ENCODE measurements at regions not wholly inside any gene's neighbourhood (a gene's known extent, or its start where the extent isn't known, plus 50 kb on each side); places are given as distances from the start of the nearest gene placed in this dataset.

DNA sequence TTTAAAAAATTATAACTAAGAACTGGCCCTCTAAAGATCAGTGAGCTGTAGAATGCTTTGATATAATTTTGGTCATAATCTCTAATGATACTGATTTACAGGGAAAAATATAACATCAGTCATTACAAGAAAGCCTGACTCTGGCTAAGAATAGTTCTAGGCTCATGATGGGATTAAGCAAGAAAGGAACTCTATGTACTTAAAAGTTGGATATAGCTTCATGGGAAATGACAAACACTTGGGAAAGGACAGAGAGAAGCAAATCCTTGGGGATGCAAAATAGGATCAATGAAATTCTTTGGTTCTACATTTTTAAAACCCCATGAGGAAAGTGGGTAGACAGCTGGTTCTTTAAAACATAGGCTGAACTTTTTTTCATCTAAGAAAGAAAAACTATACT lies 472.7 kb upstream of the NR2F2 start:
- TF ChIP-seq SUZ12 (IDR thresholded peaks at IDR 0.05; ENCODE audit: extremely low read depth, insufficient read depth, insufficient read length) (no peak), YY1 (IDR thresholded peaks at IDR 0.05; ENCODE audit: insufficient read depth, insufficient read length) (no peak)
